ENCODE measurements at regions not wholly inside any gene's neighbourhood (a gene's known extent, or its start where the extent isn't known, plus 50 kb on each side); places are given as distances from the start of the nearest gene placed in this dataset.
"Not testable (repeated sequence)": the region's sequence is repeated elsewhere in the genome, so short reads cannot be mapped to it uniquely, and the experiment has no call there.

- DNase-seq: no peak
Measured at GRCh38 chr17:71187145-71187878, 933.5 kb upstream of the SOX9 start.

GRCh38 chr17:71188811-71189492, 931.9 kb upstream of the SOX9 start:
- no peak for DNase-seq

- DNase-seq: no peak
Measured at GRCh38 chr17:71189493-71189831, 931.4 kb upstream of the SOX9 start.

GRCh38 chr17:71192039-71192555, 928.7 kb upstream of the SOX9 start:
- no peak for DNase-seq

- no peak for DNase-seq
Measured at GRCh38 chr17:71192848-71193247, 928.0 kb upstream of the SOX9 start.

GRCh38 chr17:71200597-71200996, 920.2 kb upstream of the SOX9 start:
- no peak for DNase-seq

- DNase-seq: no peak
Measured at GRCh38 chr17:71201639-71202038, 919.2 kb upstream of the SOX9 start.

GRCh38 chr17:71202449-71202848, 918.4 kb upstream of the SOX9 start:
- DNase-seq: no peak

- no peak for DNase-seq
Measured at GRCh38 chr17:71203953-71204352, 916.9 kb upstream of the SOX9 start.

GRCh38 chr17:71205951-71206350, 914.9 kb upstream of the SOX9 start:
- not testable (repeated sequence) for DNase-seq

- no peak for DNase-seq
Measured at GRCh38 chr17:71208111-71208704, 912.6 kb upstream of the SOX9 start.

GRCh38 chr17:71213936-71214335, 906.9 kb upstream of the SOX9 start:
- DNase-seq: no peak

- DNase-seq: no peak
Measured at GRCh38 chr17:71217769-71218168, 903.1 kb upstream of the SOX9 start.

- no peak for DNase-seq
Measured at GRCh38 chr17:71224824-71225575, 895.8 kb upstream of the SOX9 start.

- no peak for DNase-seq
Measured at GRCh38 chr17:71227841-71228240, 893.0 kb upstream of the SOX9 start.

GRCh38 chr17:71229070-71229469, 891.8 kb upstream of the SOX9 start:
- DNase-seq: no peak

GRCh38 chr17:71232801-71233559, 887.8 kb upstream of the SOX9 start:
- DNase-seq: no peak

- no peak for DNase-seq
Measured at GRCh38 chr17:71234349-71234748, 886.5 kb upstream of the SOX9 start.

- peak in 2 of 51 donors; percentile 0 to 31 for DNase-seq
Measured at GRCh38 chr17:71237903-71238538, 882.8 kb upstream of the SOX9 start.

- no peak for DNase-seq
Measured at GRCh38 chr17:71247441-71248015, 873.3 kb upstream of the SOX9 start.
